HFF-Myc (cell line): ENCODE measurements at regions not wholly inside any gene's neighbourhood (a gene's known extent, or its start where the extent isn't known, plus 50 kb on each side); places are given as distances from the start of the nearest gene placed in this dataset.

Experiments used
- DNase-seq: peaks from one replicate; pipeline ENCODE4 v3.0.0-alpha.2; 2011; ENCODE audit warnings: low read depth; ENCODE audit errors: extremely low read depth
- H3K4me3 ChIP-seq: replicated peaks from 2 replicates; pipeline ENCODE4 v1.5.1; 2011; ENCODE audit warnings: low read depth, mild to moderate bottlenecking, control low read depth, low read length
- CTCF ChIP-seq: IDR thresholded peaks from 2 replicates; pipeline ENCODE4 v1.5.1; 2012; ENCODE audit warnings: mild to moderate bottlenecking, low read depth, low read length, control low read depth; ENCODE audit errors: missing control alignments

- no peak overlapping the region for H3K4me3 ChIP-seq
- no peak for DNase-seq
These were observed 1400.9 kb upstream of the FLRT2 start for GRCh38 chr14:84129007-84129406.

GRCh38 chr14:84129941-84130340 is 1400.0 kb upstream of the FLRT2 start:
- no peak for TF ChIP-seq CTCF
- H3K4me3 ChIP-seq: no peak overlapping the region
- no peak for DNase-seq

More at GRCh38 chr14:84129007-84129406, 1400.9 kb upstream of the FLRT2 start:
- no peak for TF ChIP-seq CTCF

- TF ChIP-seq CTCF: no peak
- no peak for DNase-seq
These were observed 1398.0 kb upstream of the FLRT2 start for GRCh38 chr14:84131924-84132323.

GRCh38 chr14:84144166-84144565 is 1385.8 kb upstream of the FLRT2 start:
- no peak for TF ChIP-seq CTCF
- no peak for DNase-seq
- no peak overlapping the region for H3K4me3 ChIP-seq

More at GRCh38 chr14:84131924-84132323, 1398.0 kb upstream of the FLRT2 start:
- H3K4me3 ChIP-seq: no peak overlapping the region

- no peak for TF ChIP-seq CTCF
- DNase-seq: no peak
- H3K4me3 ChIP-seq: no peak overlapping the region
These were observed 1377.5 kb upstream of the FLRT2 start for GRCh38 chr14:84152452-84152851.

- TF ChIP-seq CTCF: no peak
- no peak for DNase-seq
- H3K4me3 ChIP-seq: no peak overlapping the region
These were observed 1367.3 kb upstream of the FLRT2 start for GRCh38 chr14:84162633-84163032.

GRCh38 chr14:84167026-84167425 is 1362.9 kb upstream of the FLRT2 start:
- H3K4me3 ChIP-seq: no peak overlapping the region
- no peak for TF ChIP-seq CTCF
- DNase-seq: no peak
